ENCODE measurements at regions not wholly inside any gene's neighbourhood (a gene's known extent, or its start where the extent isn't known, plus 50 kb on each side); places are given as distances from the start of the nearest gene placed in this dataset.

DNA sequence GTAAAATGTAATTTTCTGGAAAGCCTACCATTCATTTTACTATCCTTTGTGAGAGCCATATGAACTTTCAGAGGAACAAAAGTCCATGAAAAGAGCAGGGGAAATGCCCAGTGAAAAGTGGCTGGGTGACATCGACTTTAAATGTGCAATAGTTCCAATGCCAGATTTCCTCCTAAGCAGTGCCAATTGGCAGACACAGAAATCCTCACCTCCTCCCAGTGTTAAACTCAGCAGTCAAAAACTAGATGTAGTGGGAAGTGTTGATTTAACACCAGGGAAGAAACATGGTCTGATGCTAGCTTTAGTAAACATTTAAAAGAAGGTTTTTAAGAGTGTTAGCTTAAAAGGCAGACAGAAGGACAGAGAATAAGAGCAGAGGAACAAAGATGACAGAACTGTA, 2055.2 kb downstream of the MAT2B start:
- DNase-seq (ENCODE audit: low spot score) = no peak

DNA sequence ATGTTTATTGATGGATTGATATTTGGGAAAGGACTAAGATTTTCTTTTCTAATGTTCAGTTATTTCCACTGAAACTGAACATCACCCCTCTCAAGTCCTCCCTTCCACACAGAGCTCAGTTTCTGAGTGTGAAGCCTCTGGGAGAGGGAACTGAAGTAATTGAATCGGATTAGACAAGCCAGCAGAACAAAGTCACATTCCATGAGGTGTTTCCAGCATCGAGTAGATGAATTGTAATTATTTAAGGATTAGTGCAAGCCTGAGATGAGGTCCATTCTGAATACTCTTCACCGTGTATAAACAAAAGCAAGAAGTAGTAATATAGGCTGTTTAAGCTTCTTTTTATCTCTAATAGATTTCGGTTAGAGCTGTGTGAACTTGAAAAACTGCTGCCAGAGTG, 2060.5 kb downstream of the MAT2B start:
- DNase-seq (ENCODE audit: low spot score) = no peak

DNA sequence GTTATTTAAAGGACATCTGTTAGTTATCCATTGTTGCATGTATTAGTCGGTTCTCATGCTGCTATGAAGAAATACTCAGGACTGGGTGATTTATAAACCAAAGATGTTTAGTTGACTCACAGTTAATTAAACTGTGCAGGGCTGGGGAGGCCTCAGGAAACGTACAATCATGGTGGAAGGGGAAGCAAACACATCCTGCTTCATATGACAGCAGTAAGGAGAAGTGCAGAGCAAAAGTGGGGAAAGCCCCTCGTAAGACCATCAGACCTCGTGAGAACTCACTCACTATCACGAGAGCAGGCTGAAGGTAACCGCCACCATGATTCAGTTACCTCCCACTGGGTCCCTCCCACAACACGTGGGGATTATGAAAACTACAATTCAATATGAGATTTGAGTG, 2064.1 kb downstream of the MAT2B start:
- no peak for DNase-seq (ENCODE audit: low spot score)

- no peak for DNase-seq (ENCODE audit: low spot score)
Observed at GRCh38 chr5:165573445-165573844, 2068.0 kb downstream of the MAT2B start.

GRCh38 chr5:165574100-165574499, 2068.7 kb downstream of the MAT2B start:
- no peak for DNase-seq (ENCODE audit: low spot score)

DNA sequence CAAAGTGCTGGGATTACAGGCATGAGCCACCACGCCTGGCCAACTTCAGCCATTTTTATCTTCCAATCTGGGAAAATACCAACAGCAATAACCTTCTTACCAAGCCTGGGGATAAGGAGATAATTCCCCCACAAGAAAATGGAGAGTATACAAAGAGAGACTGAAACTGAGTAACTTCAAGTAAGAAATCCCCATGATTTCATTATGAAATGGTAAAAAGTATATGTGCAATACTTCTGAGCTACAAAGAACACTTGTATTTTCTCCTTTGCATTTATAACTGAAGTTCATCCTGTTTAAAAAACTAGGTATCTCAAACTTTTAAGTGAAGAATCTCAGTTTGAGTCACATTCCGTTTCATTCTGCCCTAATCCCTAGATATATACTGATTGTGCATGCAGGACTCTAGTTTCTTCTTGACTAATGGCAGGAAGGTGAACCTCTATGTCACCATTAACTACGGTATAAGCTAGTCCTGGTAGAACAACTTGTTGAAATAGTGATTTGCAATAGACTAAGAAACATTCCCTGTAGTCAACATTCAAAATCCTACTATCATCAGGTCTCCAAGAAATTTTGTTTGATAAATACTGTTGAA, 2071.4 kb downstream of the MAT2B start:
- no peak for DNase-seq (ENCODE audit: low spot score)

GRCh38 chr5:165579911-165580310, 2074.5 kb downstream of the MAT2B start:
- no peak for DNase-seq (ENCODE audit: low spot score)

GRCh38 chr5:165594693-165595092, 2089.3 kb downstream of the MAT2B start:
- DNase-seq (ENCODE audit: low spot score) = no peak

DNA sequence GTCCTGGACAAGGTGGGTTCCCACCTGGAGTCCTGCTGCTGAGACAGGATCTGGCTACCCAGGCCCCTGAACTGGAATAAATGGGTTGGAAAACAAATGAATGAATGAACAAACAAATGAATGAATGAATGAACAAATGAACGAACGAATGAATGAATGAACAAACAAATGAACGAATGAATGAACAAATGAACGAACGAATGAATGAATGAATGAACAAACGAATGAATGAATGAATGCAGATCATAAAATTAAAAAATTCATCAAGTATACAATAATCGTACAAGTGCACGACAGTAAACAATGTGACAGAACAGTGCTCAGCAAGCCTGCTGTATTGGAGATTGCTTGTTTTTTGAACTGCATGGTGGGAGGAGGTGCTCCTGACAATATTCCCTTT, 2097.1 kb downstream of the MAT2B start:
- no peak for DNase-seq (ENCODE audit: low spot score)

DNA sequence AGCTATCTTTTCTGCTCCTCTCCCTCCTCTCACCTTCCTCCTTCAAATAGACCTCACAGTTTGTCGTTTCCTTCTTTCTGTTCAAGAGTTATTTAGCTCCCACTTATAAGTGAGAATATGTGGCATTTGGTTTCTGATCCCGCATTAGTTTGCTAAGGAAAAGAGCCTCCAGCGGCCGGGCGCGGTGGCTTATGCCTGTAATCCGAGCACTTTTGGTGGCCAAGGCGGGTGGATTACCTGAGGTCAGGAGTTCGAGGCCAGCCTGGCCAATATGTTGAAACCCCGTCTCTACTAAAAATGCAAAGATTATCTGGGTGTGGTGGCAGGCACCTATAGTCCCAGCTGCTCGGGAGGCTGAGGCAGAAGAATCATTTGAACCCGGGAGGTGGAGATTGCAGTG, 2101.6 kb downstream of the MAT2B start:
- DNase-seq (ENCODE audit: low spot score) = no peak

DNA sequence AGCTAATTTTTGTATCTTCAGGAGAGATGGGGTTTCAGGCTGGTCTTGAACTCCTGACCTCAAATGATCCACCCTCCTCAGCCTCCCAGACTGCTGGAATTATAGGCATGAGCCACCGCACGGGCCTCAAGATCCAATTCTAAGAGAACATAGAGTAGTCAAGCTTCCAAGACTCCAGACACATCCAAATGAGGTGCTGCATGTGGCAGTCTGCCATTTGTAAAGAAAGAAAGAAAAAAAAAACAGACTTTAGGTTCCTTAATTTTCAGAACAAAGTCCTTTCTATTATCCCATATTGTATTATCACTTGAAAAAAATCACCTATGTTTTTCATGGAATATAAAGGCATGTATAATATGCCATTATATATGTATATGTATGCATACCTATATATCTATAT, 2104.5 kb downstream of the MAT2B start:
- DNase-seq (ENCODE audit: low spot score) = no peak

- DNase-seq (ENCODE audit: low spot score) = no peak
Observed at GRCh38 chr5:165616490-165617405, 2111.3 kb downstream of the MAT2B start.

- DNase-seq (ENCODE audit: low spot score) = no peak
Observed at GRCh38 chr5:165617491-165617890, 2112.1 kb downstream of the MAT2B start.

DNA sequence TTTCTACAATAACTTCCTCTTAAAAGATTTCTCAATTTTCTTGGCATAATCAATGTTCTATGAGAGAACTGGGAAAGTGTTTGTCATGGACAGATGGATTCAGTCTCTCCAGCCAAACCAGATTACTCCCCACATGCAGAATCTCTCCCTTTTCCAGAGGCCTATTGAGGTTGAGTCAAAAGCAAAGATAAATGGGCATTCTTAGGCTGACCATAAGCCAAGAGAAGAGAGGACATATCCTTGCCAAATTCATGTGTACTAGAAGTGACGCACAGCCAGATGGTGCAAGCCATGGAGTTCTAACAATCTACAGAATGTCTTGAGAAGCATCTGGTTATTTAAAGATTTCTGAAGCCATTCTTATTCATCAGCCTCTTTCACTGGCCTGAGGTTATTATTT, 2115.0 kb downstream of the MAT2B start:
- DNase-seq (ENCODE audit: low spot score) = no peak

GRCh38 chr5:165622864-165623536, 2117.6 kb downstream of the MAT2B start:
- no peak for DNase-seq (ENCODE audit: low spot score)

DNA sequence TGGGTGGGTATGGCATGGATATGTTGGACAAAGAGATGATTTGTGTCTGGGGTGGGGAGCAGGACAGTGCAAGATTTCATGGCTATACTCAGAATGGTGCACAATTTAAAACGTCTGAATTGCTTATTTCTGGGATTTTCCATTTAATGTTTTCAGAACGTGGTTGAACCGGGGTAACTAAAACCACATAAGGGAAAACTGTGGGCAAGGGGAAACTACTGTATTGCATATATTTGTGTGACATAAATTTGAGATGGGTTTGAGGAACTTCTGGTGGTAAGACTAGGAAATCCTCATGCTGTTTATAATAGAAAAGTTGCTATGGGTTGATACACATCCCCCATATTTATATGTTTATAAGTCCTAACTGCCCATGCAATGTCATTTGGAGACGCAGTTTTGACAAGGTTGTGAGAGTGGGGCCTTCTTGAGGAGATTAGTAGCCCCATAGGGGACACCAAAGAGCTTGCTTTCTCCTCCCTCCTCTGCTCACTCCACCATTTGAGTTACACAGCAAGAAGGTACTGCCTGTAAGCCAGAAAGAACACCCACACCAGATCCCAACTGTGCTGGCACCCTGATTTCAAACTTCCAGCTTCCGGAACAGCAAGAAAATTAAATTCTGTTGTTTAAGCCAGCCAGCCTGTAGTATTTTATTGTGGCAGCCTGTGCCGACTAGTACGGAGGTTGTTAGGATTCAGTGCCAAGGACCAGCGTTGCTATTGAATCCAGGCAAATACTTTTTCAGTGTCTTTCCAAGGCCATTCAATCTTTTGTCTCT, 2118.9 kb downstream of the MAT2B start:
- no peak for DNase-seq (ENCODE audit: low spot score)

DNA sequence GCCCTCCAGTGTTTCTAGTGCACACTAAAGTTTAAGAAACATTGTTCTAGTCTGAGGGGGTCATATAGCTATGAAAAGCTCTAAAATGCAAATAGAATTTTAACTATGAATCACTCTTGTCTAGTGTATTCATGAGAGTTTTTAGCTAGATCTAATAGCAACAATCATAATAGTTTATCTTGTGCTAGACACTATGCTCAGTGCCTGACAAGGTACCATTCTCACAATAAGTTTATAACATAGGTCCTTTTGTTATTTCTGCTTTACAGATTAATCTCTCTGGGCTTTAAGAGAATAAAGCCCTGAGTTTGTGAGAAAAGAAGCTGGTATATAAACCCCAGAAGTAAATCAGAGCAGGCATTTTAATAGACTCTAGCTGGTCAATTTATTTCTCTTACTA, 2120.7 kb downstream of the MAT2B start:
- DNase-seq (ENCODE audit: low spot score) = no peak

- DNase-seq (ENCODE audit: low spot score) = no peak
Observed at GRCh38 chr5:165627548-165628170, 2122.2 kb downstream of the MAT2B start.

- peak; percentile 52 for DNase-seq (ENCODE audit: low spot score)
Observed at GRCh38 chr5:165630261-165630778, 2124.9 kb downstream of the MAT2B start.

DNA sequence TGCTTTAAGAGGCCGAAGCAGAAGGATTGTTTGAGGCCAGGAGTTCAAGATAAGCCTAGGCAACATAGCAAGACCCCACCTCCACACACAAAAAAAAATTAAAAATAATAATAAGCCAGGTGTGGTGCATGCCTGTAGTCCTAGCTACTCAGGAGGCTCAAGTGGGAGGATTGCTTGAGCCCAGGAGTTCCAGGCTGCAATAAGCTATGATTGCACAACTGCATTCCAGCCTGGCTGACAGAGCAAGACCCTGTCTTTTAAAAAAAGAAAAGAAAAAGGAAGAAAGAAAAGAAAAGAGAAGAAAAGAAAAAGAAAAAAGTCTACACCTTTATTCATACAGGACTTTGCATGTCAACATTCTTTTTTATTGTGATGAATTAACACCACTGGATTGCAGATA, 2125.8 kb downstream of the MAT2B start:
- DNase-seq (ENCODE audit: low spot score) = no peak

GRCh38 chr5:165642366-165642765, 2136.9 kb downstream of the MAT2B start:
- DNase-seq (ENCODE audit: low spot score) = no peak

Measured in GM03348 (cell line).